T-cell (primary cell): ENCODE measurements at regions not wholly inside any gene's neighbourhood (a gene's known extent, or its start where the extent isn't known, plus 50 kb on each side); places are given as distances from the start of the nearest gene placed in this dataset.

Experiments
- ATAC-seq, 4 experiments: fragments of 200-7000 bp in 3 of 4; fragments of 150-1000 bp in 1 of 4; cut with Tn5 transposase; replicated peaks in 1 of 4; 1 replicate in 3 of 4; 2 replicates in 1 of 4; pipeline ENCODE4 v1.10.0; 2021; ENCODE audit warnings: moderate library complexity in 3 of 4, mild to moderate bottlenecking in 2 of 4, moderate number of reproducible peaks in 1 of 4
- CTCF ChIA-PET, 2 donors: fragments of 300-600 bp; sonication (Branson Sonifier 250); formaldehyde crosslinking; loops; one replicate each; lab custom pipeline; 2022; ENCODE audit warnings: antibody characterized with exemption in 2 of 2; lab: Charles Lee
- POLR2A ChIA-PET, 2 donors: fragments of 300-600 bp; sonication (Branson Sonifier 250); formaldehyde crosslinking; loops; one replicate each; lab custom pipeline; 2022; ENCODE audit warnings: antibody characterized with exemption in 2 of 2; lab: Charles Lee
- DNase-seq, 35 experiments: peaks; one replicate each; pipeline versions ENCODE4 v3.0.0 to v3.0.0-alpha.2; 2013 to 2023
- H3K27ac ChIP-seq: one replicate; pipeline ENCODE4 v1.5.1; 2013; ENCODE audit warnings: low read length
- H3K27me3 ChIP-seq, 2 experiments: replicated peaks in 1 of 2; 1 replicate in 1 of 2; 2 replicates in 1 of 2; pipeline versions ENCODE4 v1.6.1 to v1.7.0; 2013; ENCODE audit warnings: low read length in 1 of 2, mixed read lengths in 1 of 2; ENCODE audit not compliant: control insufficient read depth in 2 of 2, insufficient read depth in 2 of 2; ENCODE audit errors: extremely low read depth in 1 of 2
- H3K36me3 ChIP-seq, 2 donors: 1 replicate in 1 of 2; 2 replicates in 1 of 2; pipeline versions ENCODE4 v1.6.1 to v1.7.0; 2013; ENCODE audit warnings: low read length in 1 of 2; ENCODE audit not compliant: control insufficient read depth in 2 of 2, insufficient read depth in 1 of 2; ENCODE audit errors: extremely low read depth in 1 of 2
- H3K4me1 ChIP-seq, 2 experiments: 1 replicate in 1 of 2; 2 replicates in 1 of 2; pipeline versions ENCODE4 v1.6.1 to v1.7.0; 2013; ENCODE audit warnings: low read length in 2 of 2, mixed read lengths in 1 of 2; ENCODE audit not compliant: insufficient read depth in 2 of 2, control insufficient read depth in 1 of 2; ENCODE audit errors: extremely low read depth in 1 of 2
- H3K4me3 ChIP-seq, 2 donors: 1 replicate in 1 of 2; 2 replicates in 1 of 2; pipeline versions ENCODE4 v1.5.1 to v1.7.0; 2013; ENCODE audit warnings: mild to moderate bottlenecking in 2 of 2, low read length in 1 of 2, moderate library complexity in 1 of 2; ENCODE audit not compliant: control insufficient read depth in 1 of 2; ENCODE audit errors: extremely low read depth in 1 of 2
- H3K9me3 ChIP-seq: 2 replicates; pipeline ENCODE4 v1.7.0; 2013
- H3K27ac Mint-ChIP-seq, 2 donors: one replicate each; pipeline ENCODE4 v1.8.0; 2020 to 2021; ENCODE audit warnings: mild to moderate bottlenecking in 2 of 2, mixed read lengths in 2 of 2
- H3K27me3 Mint-ChIP-seq, 2 donors: one replicate each; pipeline ENCODE4 v1.8.0; 2021 to 2022; ENCODE audit warnings: mixed read lengths in 2 of 2
- H3K36me3 Mint-ChIP-seq: one replicate; pipeline ENCODE4 v1.8.0; 2021; ENCODE audit warnings: mixed read lengths
- H3K4me1 Mint-ChIP-seq, 3 donors: one replicate each; pipeline ENCODE4 v1.8.0; 2020 to 2022; ENCODE audit warnings: mixed read lengths in 3 of 3, mild to moderate bottlenecking in 1 of 3
- H3K4me3 Mint-ChIP-seq, 3 donors: one replicate each; pipeline ENCODE4 v1.8.0; 2020 to 2022; ENCODE audit warnings: mild to moderate bottlenecking in 3 of 3, mixed read lengths in 3 of 3, moderate library complexity in 3 of 3
- H3K9me3 Mint-ChIP-seq, 3 donors: one replicate each; pipeline ENCODE4 v1.8.0; 2020 to 2022; ENCODE audit warnings: mixed read lengths in 3 of 3
- WGBS: methylation state at CpG from one replicate; pipeline ENCODE4 v1.1.5; 2013; ENCODE audit warnings: missing lambda C conversion rate; ENCODE audit not compliant: insufficient coverage; 5-methylcytosine and 5-hydroxymethylcytosine counted together

- Histone ChIP-seq H3K27ac (no peak overlapping the region), H3K9me3 (no peaks in the 10 kb centered on the region), H3K27me3 (no peaks in the 10 kb centered on the region), H3K4me1 (no peaks in the 10 kb centered on the region), H3K4me3 (no peak overlapping the region), H3K36me3 (no peaks in the 10 kb centered on the region)
- DNase-seq, result no peak
- H3K9me3 Mint-ChIP-seq, result peaks cover 3 to 17% (median 3%) of the 10 kb centered on the region in 3 donors
- POLR2A ChIA-PET, result no interaction called here
- H3K27me3 Mint-ChIP-seq, result no peaks in the 10 kb centered on the region
- H3K4me3 Mint-ChIP-seq, result no peak overlapping the region
- no peaks in the 10 kb centered on the region for H3K4me1 Mint-ChIP-seq
- no peaks in the 10 kb centered on the region for H3K36me3 Mint-ChIP-seq
- ATAC-seq, result no peak
- CTCF ChIA-PET, result interaction anchor here in 1 of 2 donors (0.7 kb wide), 1 partner anchor 28 kb away, joined by 3 read pairs; no protein-coding TSS in a partner anchor
- no CpG with 5 or more reads among the region's 1 CpG for WGBS
- H3K27ac Mint-ChIP-seq, result no peak overlapping the region
These were observed 474.2 kb upstream of the FTMT start for GRCh38 chr5:121377461-121377860.

DNA sequence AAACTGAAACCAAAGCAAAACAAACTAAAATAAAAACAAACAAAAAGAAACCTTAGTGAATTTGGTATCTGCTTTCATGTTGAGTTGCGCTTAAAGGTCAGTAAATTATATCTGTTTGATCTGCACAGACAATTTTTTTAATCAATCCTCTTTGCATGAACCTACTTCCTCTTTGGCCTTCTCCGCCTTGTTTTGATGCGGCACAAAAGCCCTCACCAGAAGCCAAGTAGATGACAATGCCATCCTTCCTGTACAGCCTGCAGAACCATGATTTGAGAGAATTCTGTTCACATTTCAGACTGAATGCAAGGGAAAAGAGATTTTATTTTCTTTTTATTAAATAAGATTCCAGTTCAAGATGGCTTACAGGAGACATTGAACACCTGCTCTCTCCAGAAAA, 473.6 kb upstream of the FTMT start:
- 60% methylated on average over 1 of the region's 3 CpGs for WGBS
- no peak overlapping the region for H3K4me3 Mint-ChIP-seq
- DNase-seq (no peak), ATAC-seq (no peak)
- H3K4me1 ChIP-seq, result no peaks in the 10 kb centered on the region
- no peaks in the 10 kb centered on the region for H3K9me3 ChIP-seq
- H3K27me3 ChIP-seq, result no peaks in the 10 kb centered on the region
- POLR2A ChIA-PET, result no interaction called here
- CTCF ChIA-PET, result no interaction called here
- no peaks in the 10 kb centered on the region for H3K36me3 Mint-ChIP-seq
- H3K27ac ChIP-seq, result no peak overlapping the region
- no peaks in the 10 kb centered on the region for H3K27me3 Mint-ChIP-seq
- no peaks in the 10 kb centered on the region for H3K36me3 ChIP-seq
- H3K27ac Mint-ChIP-seq, result no peak overlapping the region
- H3K9me3 Mint-ChIP-seq, result peaks cover 2 to 11% (median 3%) of the 10 kb centered on the region in 3 donors
- no peaks in the 10 kb centered on the region for H3K4me1 Mint-ChIP-seq
- no peak overlapping the region for H3K4me3 ChIP-seq

DNA sequence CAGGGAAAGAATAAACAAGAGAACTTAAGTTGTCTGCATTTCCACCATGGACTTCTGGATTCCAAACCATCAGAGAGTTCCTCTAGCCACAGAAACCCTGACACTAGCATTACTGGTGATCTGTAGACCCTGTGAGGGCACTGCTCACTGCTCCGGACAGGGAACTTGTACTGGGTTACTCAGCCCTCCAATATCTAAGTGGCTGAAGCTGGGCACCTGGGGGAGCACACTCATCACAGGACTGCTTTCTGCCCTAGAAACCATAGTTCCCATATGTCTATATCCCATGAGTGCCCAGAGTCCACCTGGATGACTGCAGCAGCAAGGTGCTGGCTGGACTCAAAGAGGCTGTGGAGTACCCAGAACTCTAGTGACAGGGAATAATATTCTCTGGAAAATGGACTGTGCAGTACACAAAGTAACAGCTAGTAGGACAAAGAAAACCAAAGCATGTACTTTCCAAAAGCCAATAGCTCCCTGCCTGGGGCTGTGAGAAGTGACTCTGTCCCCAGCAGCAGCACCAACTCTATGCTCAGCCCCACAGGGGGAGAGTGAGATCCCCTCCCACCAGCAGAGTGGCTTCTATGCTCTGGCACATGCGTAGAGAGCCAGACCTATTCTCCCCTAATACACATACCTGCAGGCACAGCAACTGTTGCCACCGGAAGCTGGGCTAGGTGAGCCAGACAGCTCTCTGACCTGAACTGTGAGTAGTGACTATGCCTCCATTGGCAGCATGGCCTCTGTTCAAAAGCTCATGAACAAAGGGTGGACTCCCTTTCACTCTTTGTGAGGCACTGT, 472.9 kb upstream of the FTMT start:
- Histone ChIP-seq H3K4me3 (no peak overlapping the region), H3K27ac (no peak overlapping the region), H3K36me3 (no peaks in the 10 kb centered on the region), H3K9me3 (no peaks in the 10 kb centered on the region), H3K27me3 (no peaks in the 10 kb centered on the region), H3K4me1 (no peaks in the 10 kb centered on the region)
- ChIA-PET CTCF (no interaction called here), POLR2A (interaction anchor here in 1 of 2 donors (0.5 kb wide), 1 partner anchor 25 kb away, joined by 6 read pairs; no protein-coding TSS in a partner anchor)
- Mint-ChIP-seq H3K27ac (no peak overlapping the region), H3K27me3 (no peaks in the 10 kb centered on the region), H3K9me3 (peaks cover 2 to 8% (median 3%) of the 10 kb centered on the region in 3 donors), H3K4me1 (no peaks in the 10 kb centered on the region), H3K4me3 (no peak overlapping the region), H3K36me3 (no peaks in the 10 kb centered on the region)
- ATAC-seq (no peak), DNase-seq (no peak)
- 100% methylated on average over 2 of the region's 3 CpGs for WGBS

DNA sequence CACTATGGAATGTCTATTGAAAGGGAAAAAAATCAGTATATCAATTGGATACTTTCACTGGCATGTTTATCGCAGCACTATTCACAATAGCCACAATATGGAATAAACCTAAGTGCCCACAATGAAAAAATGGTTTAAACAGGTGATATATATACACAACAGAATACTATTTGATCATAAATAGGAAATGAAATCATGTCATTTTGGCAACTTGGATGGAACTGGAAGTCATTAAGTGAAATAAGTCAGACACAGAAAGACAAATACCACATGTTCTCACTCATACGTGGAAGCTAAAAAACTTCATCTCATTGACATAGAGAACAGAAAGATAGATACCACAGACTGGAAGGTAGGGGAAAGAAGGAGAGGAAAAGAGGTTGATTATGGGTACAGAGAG, 471.6 kb upstream of the FTMT start:
- no peak overlapping the region for H3K4me3 Mint-ChIP-seq

GRCh38 chr5:121384359-121384758, 467.3 kb upstream of the FTMT start:
- Mint-ChIP-seq H3K36me3 (no peaks in the 10 kb centered on the region), H3K4me3 (no peak overlapping the region), H3K9me3 (peaks cover 0 to 10% (median 8%) of the 10 kb centered on the region in 3 donors), H3K27ac (no peak overlapping the region), H3K27me3 (no peaks in the 10 kb centered on the region), H3K4me1 (no peaks in the 10 kb centered on the region)
- ChIA-PET POLR2A (no interaction called here), CTCF (no interaction called here)
- no CpG with 5 or more reads among the region's 5 CpGs for WGBS
- H3K27ac ChIP-seq, result no peak overlapping the region
- no peaks in the 10 kb centered on the region for H3K4me1 ChIP-seq
- DNase-seq, result no peak
- H3K9me3 ChIP-seq, result no peaks in the 10 kb centered on the region
- no peaks in the 10 kb centered on the region for H3K36me3 ChIP-seq
- no peak overlapping the region for H3K4me3 ChIP-seq
- ATAC-seq, result no peak
- H3K27me3 ChIP-seq, result no peaks in the 10 kb centered on the region

More for the DNA sequence above, 471.6 kb upstream of the FTMT start:
- no peaks in the 10 kb centered on the region for H3K36me3 Mint-ChIP-seq
- H3K27me3 ChIP-seq, result no peaks in the 10 kb centered on the region
- ATAC-seq (no peak), DNase-seq (no peak)
- WGBS, result no CpG with 5 or more reads among the region's 2 CpGs
- H3K27me3 Mint-ChIP-seq, result no peaks in the 10 kb centered on the region
- H3K9me3 ChIP-seq, result no peaks in the 10 kb centered on the region
- peaks cover 2 to 8% (median 3%) of the 10 kb centered on the region in 3 donors for H3K9me3 Mint-ChIP-seq
- ChIA-PET POLR2A (no interaction called here), CTCF (no interaction called here)
- no peaks in the 10 kb centered on the region for H3K36me3 ChIP-seq
- H3K27ac Mint-ChIP-seq, result no peak overlapping the region
- H3K4me1 Mint-ChIP-seq, result no peaks in the 10 kb centered on the region
- no peaks in the 10 kb centered on the region for H3K4me1 ChIP-seq
- H3K27ac ChIP-seq, result no peak overlapping the region
- H3K4me3 ChIP-seq, result no peak overlapping the region

- Histone ChIP-seq H3K27ac (no peak overlapping the region), H3K4me3 (no peak overlapping the region), H3K36me3 (no peaks in the 10 kb centered on the region), H3K27me3 (no peaks in the 10 kb centered on the region), H3K4me1 (no peaks in the 10 kb centered on the region), H3K9me3 (no peaks in the 10 kb centered on the region)
- no peak overlapping the region for H3K27ac Mint-ChIP-seq
- no CpG with 5 or more reads among the region's 2 CpGs for WGBS
- no peak for ATAC-seq
- no peak for DNase-seq
- no peak overlapping the region for H3K4me3 Mint-ChIP-seq
- no peaks in the 10 kb centered on the region for H3K27me3 Mint-ChIP-seq
- ChIA-PET POLR2A (no interaction called here), CTCF (no interaction called here)
- H3K4me1 Mint-ChIP-seq, result no peaks in the 10 kb centered on the region
- peaks cover 0 to 11% (median 7%) of the 10 kb centered on the region in 3 donors for H3K9me3 Mint-ChIP-seq
- H3K36me3 Mint-ChIP-seq, result no peaks in the 10 kb centered on the region
These were observed 465.3 kb upstream of the FTMT start for GRCh38 chr5:121386334-121386733.
